ENCODE measurements at regions not wholly inside any gene's neighbourhood (a gene's known extent, or its start where the extent isn't known, plus 50 kb on each side); places are given as distances from the start of the nearest gene placed in this dataset.

GRCh38 chr5:172524573-172525021 lies 70.3 kb upstream of the SH3PXD2B start:
- no peak for TF ChIP-seq CTCF (IDR thresholded peaks at IDR 0.05)
- no peak for TF ChIP-seq POLR2A (IDR thresholded peaks at IDR 0.05)
